ENCODE measurements at regions not wholly inside any gene's neighbourhood (a gene's known extent, or its start where the extent isn't known, plus 50 kb on each side); places are given as distances from the start of the nearest gene placed in this dataset.

DNA sequence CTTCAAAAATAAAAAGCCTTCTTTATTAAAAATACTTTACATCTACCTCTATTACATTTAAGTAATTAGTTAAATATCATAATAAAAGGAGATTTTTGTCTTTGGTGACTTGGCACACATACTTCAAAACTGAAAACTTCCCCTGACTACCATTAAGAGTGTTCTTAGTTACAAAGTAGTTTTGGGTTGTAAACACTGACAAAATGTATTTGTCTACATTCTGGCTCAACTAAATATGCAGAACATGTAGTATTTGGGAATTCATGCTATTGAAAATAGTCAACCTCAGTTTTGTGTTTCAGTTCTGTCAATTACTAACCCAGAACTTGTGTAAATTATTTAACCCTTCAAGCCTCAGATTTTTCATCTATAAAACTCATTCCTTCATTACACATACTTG lies 311.5 kb downstream of the RAD51AP2 start:
- TF ChIP-seq EZH2 (IDR thresholded peaks at IDR 0.05) (no peak), EZH2phosphoT487 (IDR thresholded peaks at IDR 0.05) (no peak)
- TF ChIP-seq, protein P1, sequence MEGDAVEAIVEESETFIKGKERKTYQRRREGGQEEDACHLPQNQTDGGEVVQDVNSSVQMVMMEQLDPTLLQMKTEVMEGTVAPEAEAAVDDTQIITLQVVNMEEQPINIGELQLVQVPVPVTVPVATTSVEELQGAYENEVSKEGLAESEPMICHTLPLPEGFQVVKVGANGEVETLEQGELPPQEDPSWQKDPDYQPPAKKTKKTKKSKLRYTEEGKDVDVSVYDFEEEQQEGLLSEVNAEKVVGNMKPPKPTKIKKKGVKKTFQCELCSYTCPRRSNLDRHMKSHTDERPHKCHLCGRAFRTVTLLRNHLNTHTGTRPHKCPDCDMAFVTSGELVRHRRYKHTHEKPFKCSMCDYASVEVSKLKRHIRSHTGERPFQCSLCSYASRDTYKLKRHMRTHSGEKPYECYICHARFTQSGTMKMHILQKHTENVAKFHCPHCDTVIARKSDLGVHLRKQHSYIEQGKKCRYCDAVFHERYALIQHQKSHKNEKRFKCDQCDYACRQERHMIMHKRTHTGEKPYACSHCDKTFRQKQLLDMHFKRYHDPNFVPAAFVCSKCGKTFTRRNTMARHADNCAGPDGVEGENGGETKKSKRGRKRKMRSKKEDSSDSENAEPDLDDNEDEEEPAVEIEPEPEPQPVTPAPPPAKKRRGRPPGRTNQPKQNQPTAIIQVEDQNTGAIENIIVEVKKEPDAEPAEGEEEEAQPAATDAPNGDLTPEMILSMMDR (IDR thresholded peaks at IDR 0.05): no peak

All from neural progenitor cell (in vitro differentiated cells).